ENCODE measurements at regions not wholly inside any gene's neighbourhood (a gene's known extent, or its start where the extent isn't known, plus 50 kb on each side); places are given as distances from the start of the nearest gene placed in this dataset.

- Histone ChIP-seq H2AFZ (ENCODE audit: low read length) (no peak overlapping the region), H2BK12ac (ENCODE audit: low read depth, low read length) (no peak overlapping the region), H4K91ac (replicated peaks; ENCODE audit: insufficient read length, low read length) (no peak overlapping the region), H3K79me2 (ENCODE audit: control insufficient read depth in 1 of 2, insufficient read depth in 2 of 2, low read length in 2 of 2) (no peaks in the 10 kb centered on the region), H3K23me2 (ENCODE audit: low read depth, low read length) (no peaks in the 10 kb centered on the region; the same call in 1 of the 2 replicates), H3K36me3 (ENCODE audit: control insufficient read depth in 2 of 4, insufficient read depth in 4 of 4, low read length in 3 of 4) (no peaks in the 10 kb centered on the region), H3K14ac (ENCODE audit: insufficient read length) (no peak overlapping the region), H3K56ac (replicated peaks; ENCODE audit: insufficient read length, low read depth, low read length) (no peak overlapping the region), H2BK5ac (ENCODE audit: low read depth, low read length) (no peak overlapping the region; the same call in 1 of the 2 replicates), H4K5ac (ENCODE audit: insufficient read length, low read depth, low read length) (no peak overlapping the region), H3K79me1 (ENCODE audit: low read depth, low read length) (no peaks in the 10 kb centered on the region), H3K4me3 (ENCODE audit: extremely low read depth in 1 of 4, insufficient read depth in 2 of 4, low read depth in 3 of 4, low read length in 4 of 4) (no peak overlapping the region), H2BK120ac (replicated peaks; ENCODE audit: low read depth, low read length) (no peak overlapping the region), H4K8ac (ENCODE audit: extremely low read depth, insufficient read depth, low read length) (no peak overlapping the region), H3K27ac (ENCODE audit: low read depth, low read length) (no peak overlapping the region), H4K20me1 (replicated peaks in 1 of 2; ENCODE audit: control insufficient read depth in 1 of 2, insufficient read depth in 2 of 2, low read length in 2 of 2) (no peaks in the 10 kb centered on the region), H3K23ac (ENCODE audit: insufficient read length) (no peak overlapping the region), H2AK5ac (ENCODE audit: low read depth, low read length) (no peak overlapping the region), H3K27me3 (replicated peaks in 1 of 4; ENCODE audit: control insufficient read depth in 3 of 4, extremely low read depth in 1 of 4, insufficient read depth in 3 of 4, low read length in 3 of 4) (no peaks in the 10 kb centered on the region), H2BK20ac (ENCODE audit: low read length) (no peak overlapping the region), H3K4ac (replicated peaks; ENCODE audit: insufficient read length, low read depth, low read length) (no peak overlapping the region), H3K4me1 (replicated peaks in 1 of 4; ENCODE audit: control insufficient read depth in 3 of 4, insufficient read depth in 4 of 4, low read length in 3 of 4) (peaks cover 3 to 16% (median 14%) of the 10 kb centered on the region in 4 experiments), H3K9ac (replicated peaks in 1 of 4; ENCODE audit: extremely low read depth in 1 of 4, low read depth in 3 of 4, low read length in 3 of 4) (no peak overlapping the region), H3K18ac (ENCODE audit: extremely low read depth, low read length) (no peak overlapping the region), H2BK15ac (ENCODE audit: low read length) (no peak overlapping the region), H3K9me3 (ENCODE audit: insufficient read depth in 2 of 2, low read depth in 1 of 2, low read length in 1 of 2) (no peaks in the 10 kb centered on the region), H3K4me2 (ENCODE audit: insufficient read depth in 1 of 2, low read depth in 2 of 2, low read length in 2 of 2) (no peak overlapping the region)
- WGBS, 2 experiments (ENCODE audit: extremely low coverage in 1 of 2, insufficient coverage in 1 of 2, insufficient read length in 1 of 2, insufficient replicate concordance in 2 of 2, low coverage in 1 of 2, low lambda C conversion rate in 2 of 2, missing lambda C conversion rate in 1 of 2) = 85% methylated on average over 4 of the region's 4 CpGs; no CpG with 5 or more reads in 1 of the 2 experiments
- POLR2A ChIA-PET (ENCODE audit: partially characterized antibody) = no interaction called here
- FAIRE-seq = no peak
- CTCF ChIA-PET (ENCODE audit: partially characterized antibody) = interaction anchor here (0.5 to 1.5 kb wide), 2 partner anchors 323 to 676 kb away, joined by 3 to 6 read pairs; no protein-coding TSS in a partner anchor
- DNase-seq (ENCODE audit: low read depth in 1 of 2, low spot score in 2 of 2) = no peak
- TF ChIP-seq SP1 (IDR thresholded peaks at IDR 0.05; ENCODE audit: low read depth, low read length) (no peak), USF2 (IDR thresholded peaks at IDR 0.05; ENCODE audit: low read length) (no peak), SP2 (IDR thresholded peaks at IDR 0.05; ENCODE audit: low read length) (no peak), RAD21 (IDR thresholded peaks at IDR 0.05 in 1 of 2, conservative IDR thresholded peaks at IDR 0.05 in 1 of 2; ENCODE audit: low read depth in 2 of 2, low read length in 2 of 2) (no peak), RXRA (IDR thresholded peaks at IDR 0.05; ENCODE audit: insufficient read depth, low read depth, low read length) (no peak), KDM1A (IDR thresholded peaks at IDR 0.05; ENCODE audit: borderline replicate concordance, low read length) (no peak), NRF1 (IDR thresholded peaks at IDR 0.05; ENCODE audit: low read depth, low read length) (no peak), EZH2 (IDR thresholded peaks at IDR 0.05; ENCODE audit: low read depth, low read length, severe bottlenecking) (no peak), HDAC6 (IDR thresholded peaks at IDR 0.05; ENCODE audit: low read depth, low read length) (no peak), JUN (IDR thresholded peaks at IDR 0.05; ENCODE audit: low read depth, low read length) (no peak), FOSL1 (IDR thresholded peaks at IDR 0.05; ENCODE audit: insufficient read depth, low read depth, low read length) (no peak), BACH1 (IDR thresholded peaks at IDR 0.05; ENCODE audit: low read length) (no peak), CTBP2 (IDR thresholded peaks at IDR 0.05; ENCODE audit: borderline replicate concordance, insufficient read depth, insufficient read length, low read length) (no peak), CHD1 (IDR thresholded peaks at IDR 0.05; ENCODE audit: low read depth, low read length) (no peak)
These were observed 157.3 kb upstream of the DAPK1 start for GRCh38 chr9:87340391-87340790.
